ENCODE measurements at regions not wholly inside any gene's neighbourhood (a gene's known extent, or its start where the extent isn't known, plus 50 kb on each side); places are given as distances from the start of the nearest gene placed in this dataset.

DNA sequence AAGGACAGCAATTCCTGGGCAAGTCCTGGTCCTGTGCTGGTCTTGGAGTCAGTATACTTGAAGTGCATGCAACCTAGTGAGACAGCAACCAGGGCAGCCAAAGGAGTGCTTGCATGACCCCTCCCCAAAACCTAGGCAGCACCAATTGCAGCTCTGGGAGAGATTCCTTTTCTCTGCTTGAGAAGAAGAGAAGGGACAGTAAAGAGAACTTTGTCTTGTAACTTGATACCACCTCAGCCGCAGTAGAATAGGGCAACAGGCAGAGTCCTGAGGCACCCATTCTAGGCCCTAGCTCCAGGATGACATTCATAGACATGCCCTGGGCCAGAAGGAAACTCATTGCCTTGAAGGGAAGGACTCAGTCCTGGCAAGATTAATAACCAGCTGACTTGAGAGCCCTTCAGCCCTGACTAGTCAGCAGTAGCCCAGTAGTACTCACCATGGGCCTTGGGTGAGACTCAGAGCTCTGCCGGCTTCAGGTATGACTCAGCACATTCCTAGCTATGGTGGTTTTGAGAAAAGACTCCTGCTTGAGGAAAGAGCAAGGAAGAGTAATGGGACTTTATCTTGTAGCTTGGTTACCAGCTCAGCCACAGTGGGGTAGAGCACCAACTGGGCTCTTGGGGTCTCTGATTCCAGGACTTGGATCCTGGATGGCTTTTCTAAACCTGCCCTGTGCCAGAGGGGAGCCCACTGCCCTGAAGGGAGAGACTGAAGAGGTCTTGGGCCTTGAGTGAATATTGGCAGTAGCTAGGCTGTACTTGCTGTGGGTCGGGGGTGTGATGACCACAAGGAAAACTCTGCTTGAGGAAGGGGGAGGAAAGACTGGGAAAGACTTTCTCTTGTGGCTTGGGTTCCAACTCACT is 51.7 kb upstream of the ACADM start:
- TF ChIP-seq, protein P1, sequence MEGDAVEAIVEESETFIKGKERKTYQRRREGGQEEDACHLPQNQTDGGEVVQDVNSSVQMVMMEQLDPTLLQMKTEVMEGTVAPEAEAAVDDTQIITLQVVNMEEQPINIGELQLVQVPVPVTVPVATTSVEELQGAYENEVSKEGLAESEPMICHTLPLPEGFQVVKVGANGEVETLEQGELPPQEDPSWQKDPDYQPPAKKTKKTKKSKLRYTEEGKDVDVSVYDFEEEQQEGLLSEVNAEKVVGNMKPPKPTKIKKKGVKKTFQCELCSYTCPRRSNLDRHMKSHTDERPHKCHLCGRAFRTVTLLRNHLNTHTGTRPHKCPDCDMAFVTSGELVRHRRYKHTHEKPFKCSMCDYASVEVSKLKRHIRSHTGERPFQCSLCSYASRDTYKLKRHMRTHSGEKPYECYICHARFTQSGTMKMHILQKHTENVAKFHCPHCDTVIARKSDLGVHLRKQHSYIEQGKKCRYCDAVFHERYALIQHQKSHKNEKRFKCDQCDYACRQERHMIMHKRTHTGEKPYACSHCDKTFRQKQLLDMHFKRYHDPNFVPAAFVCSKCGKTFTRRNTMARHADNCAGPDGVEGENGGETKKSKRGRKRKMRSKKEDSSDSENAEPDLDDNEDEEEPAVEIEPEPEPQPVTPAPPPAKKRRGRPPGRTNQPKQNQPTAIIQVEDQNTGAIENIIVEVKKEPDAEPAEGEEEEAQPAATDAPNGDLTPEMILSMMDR (IDR thresholded peaks at IDR 0.05) = no peak
- TF ChIP-seq POLR2AphosphoS5 (IDR thresholded peaks at IDR 0.05; ENCODE audit: low read depth, low read length) = no peak
